HUES6 (cell line): ENCODE measurements at regions not wholly inside any gene's neighbourhood (a gene's known extent, or its start where the extent isn't known, plus 50 kb on each side); places are given as distances from the start of the nearest gene placed in this dataset.
"Not testable (repeated sequence)": the region's sequence is repeated elsewhere in the genome, so short reads cannot be mapped to it uniquely, and the experiment has no call there.

Experiments used
- H3K27ac ChIP-seq: 2 replicates; pipeline ENCODE4 v1.7.0; 2013; ENCODE audit warnings: low read depth, mild to moderate bottlenecking, low read length, inconsistent platforms
- H3K27me3 ChIP-seq: 2 replicates; pipeline ENCODE4 v1.6.1; 2013; ENCODE audit warnings: low read length; ENCODE audit not compliant: control insufficient read depth, insufficient read depth
- H3K36me3 ChIP-seq: 2 replicates; pipeline ENCODE4 v1.6.1; 2013; ENCODE audit warnings: low read length; ENCODE audit not compliant: control insufficient read depth, insufficient read depth
- H3K4me1 ChIP-seq: 2 replicates; pipeline ENCODE4 v1.6.1; 2013; ENCODE audit warnings: low read length; ENCODE audit not compliant: control insufficient read depth, insufficient read depth
- H3K4me3 ChIP-seq: 2 replicates; pipeline ENCODE4 v1.5.1; 2013; ENCODE audit warnings: low read depth, low read length
- H3K9ac ChIP-seq: one replicate; pipeline ENCODE4 v1.6.1; 2013; ENCODE audit warnings: mild to moderate bottlenecking, low read length
- H3K9me3 ChIP-seq: 2 replicates; pipeline ENCODE4 v1.6.1; 2013; ENCODE audit warnings: low read depth, low read length; ENCODE audit not compliant: control insufficient read depth, insufficient read depth

- Histone ChIP-seq H3K9me3 (no peaks in the 10 kb centered on the region), H3K9ac (no peak overlapping the region), H3K27ac (no peak overlapping the region), H3K36me3 (no peaks in the 10 kb centered on the region), H3K4me1 (no peaks in the 10 kb centered on the region), H3K27me3 (no peaks in the 10 kb centered on the region), H3K4me3 (no peak overlapping the region)
Measured at GRCh38 chr18:78480262-78481054, 499.2 kb upstream of the SALL3 start.

- no peak overlapping the region for H3K4me3 ChIP-seq
- no peaks in the 10 kb centered on the region for H3K27me3 ChIP-seq
- no peak overlapping the region for H3K9ac ChIP-seq
- no peaks in the 10 kb centered on the region for H3K4me1 ChIP-seq
- no peaks in the 10 kb centered on the region for H3K36me3 ChIP-seq
- H3K9me3 ChIP-seq = no peaks in the 10 kb centered on the region
- no peak overlapping the region for H3K27ac ChIP-seq
Measured at GRCh38 chr18:78482378-78482777, 497.2 kb upstream of the SALL3 start.

GRCh38 chr18:78487649-78488048 is 492.0 kb upstream of the SALL3 start:
- Histone ChIP-seq H3K36me3 (no peaks in the 10 kb centered on the region), H3K27me3 (no peaks in the 10 kb centered on the region), H3K27ac (no peak overlapping the region), H3K9ac (no peak overlapping the region), H3K9me3 (peaks cover 12% of the 10 kb centered on the region), H3K4me1 (no peaks in the 10 kb centered on the region), H3K4me3 (no peak overlapping the region)

- Histone ChIP-seq H3K36me3 (no peaks in the 10 kb centered on the region), H3K27ac (no peak overlapping the region), H3K4me3 (no peak overlapping the region), H3K27me3 (no peaks in the 10 kb centered on the region), H3K9ac (no peak overlapping the region), H3K4me1 (no peaks in the 10 kb centered on the region), H3K9me3 (peaks cover 34% of the 10 kb centered on the region)
Measured at GRCh38 chr18:78492064-78492812, 487.4 kb upstream of the SALL3 start.

GRCh38 chr18:78492813-78493371 is 486.7 kb upstream of the SALL3 start:
- no peaks in the 10 kb centered on the region for H3K4me1 ChIP-seq
- H3K27me3 ChIP-seq = no peaks in the 10 kb centered on the region
- H3K27ac ChIP-seq = no peak overlapping the region
- H3K9me3 ChIP-seq = peaks cover 34% of the 10 kb centered on the region
- no peaks in the 10 kb centered on the region for H3K36me3 ChIP-seq
- no peak overlapping the region for H3K9ac ChIP-seq
- H3K4me3 ChIP-seq = no peak overlapping the region

GRCh38 chr18:78493490-78493889 is 486.1 kb upstream of the SALL3 start:
- H3K27ac ChIP-seq, H3K27me3 ChIP-seq, H3K36me3 ChIP-seq, H3K9ac ChIP-seq, H3K4me3 ChIP-seq, H3K4me1 ChIP-seq: not testable (repeated sequence)
- H3K9me3 ChIP-seq = peaks cover 34% of the 10 kb centered on the region

GRCh38 chr18:78494204-78495085 is 485.2 kb upstream of the SALL3 start:
- H3K4me1 ChIP-seq = no peaks in the 10 kb centered on the region
- peaks cover 34% of the 10 kb centered on the region for H3K9me3 ChIP-seq
- no peak overlapping the region for H3K27ac ChIP-seq
- H3K36me3 ChIP-seq = no peaks in the 10 kb centered on the region
- no peak overlapping the region for H3K4me3 ChIP-seq
- no peak overlapping the region for H3K9ac ChIP-seq
- H3K27me3 ChIP-seq = no peaks in the 10 kb centered on the region

- no peaks in the 10 kb centered on the region for H3K36me3 ChIP-seq
- no peaks in the 10 kb centered on the region for H3K4me1 ChIP-seq
- no peak overlapping the region for H3K27ac ChIP-seq
- no peak overlapping the region for H3K4me3 ChIP-seq
- H3K27me3 ChIP-seq = no peaks in the 10 kb centered on the region
- no peak overlapping the region for H3K9ac ChIP-seq
- H3K9me3 ChIP-seq = peaks cover 34% of the 10 kb centered on the region
Measured at GRCh38 chr18:78495550-78495949, 484.1 kb upstream of the SALL3 start.

GRCh38 chr18:78496079-78496478 is 483.5 kb upstream of the SALL3 start:
- no peaks in the 10 kb centered on the region for H3K4me1 ChIP-seq
- H3K9me3 ChIP-seq = peaks cover 34% of the 10 kb centered on the region
- H3K36me3 ChIP-seq = no peaks in the 10 kb centered on the region

GRCh38 chr18:78497641-78498040 is 482.0 kb upstream of the SALL3 start:
- no peaks in the 10 kb centered on the region for H3K4me1 ChIP-seq
- H3K4me3 ChIP-seq = no peak overlapping the region
- no peak overlapping the region for H3K9ac ChIP-seq
- H3K27ac ChIP-seq = no peak overlapping the region
- H3K27me3 ChIP-seq = no peaks in the 10 kb centered on the region
- peaks cover 22% of the 10 kb centered on the region for H3K9me3 ChIP-seq
- no peaks in the 10 kb centered on the region for H3K36me3 ChIP-seq

More at GRCh38 chr18:78496079-78496478, 483.5 kb upstream of the SALL3 start:
- Histone ChIP-seq H3K4me3 (no peak overlapping the region), H3K9ac (no peak overlapping the region), H3K27ac (no peak overlapping the region), H3K27me3 (no peaks in the 10 kb centered on the region)
